ENCODE measurements at regions not wholly inside any gene's neighbourhood (a gene's known extent, or its start where the extent isn't known, plus 50 kb on each side); places are given as distances from the start of the nearest gene placed in this dataset.

DNA sequence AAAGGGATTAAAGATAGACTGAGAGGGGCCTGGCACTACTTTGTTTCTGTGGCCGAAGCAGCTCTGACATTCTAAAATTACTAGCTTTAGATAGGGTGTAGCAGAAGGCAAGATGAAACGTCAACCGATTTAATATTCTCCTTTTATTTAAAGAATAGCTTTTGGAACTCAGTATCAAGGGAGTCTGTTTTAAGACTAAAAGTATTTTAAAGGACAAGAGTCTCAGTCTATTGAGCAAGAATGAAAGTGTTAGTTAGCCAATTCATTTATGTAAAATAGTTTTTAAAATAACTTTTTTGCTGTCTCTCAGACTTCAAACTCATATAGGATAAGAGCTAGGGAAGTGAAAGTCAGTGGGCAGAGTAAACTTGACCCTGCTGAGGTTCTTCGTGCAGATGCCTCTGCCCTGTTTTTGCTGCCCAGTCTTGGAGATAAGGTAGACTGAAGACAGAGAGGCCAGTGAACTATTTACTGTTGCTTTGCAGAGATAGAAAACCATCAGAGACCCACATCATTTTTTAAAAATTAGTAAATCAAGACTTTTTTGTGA is 1090.9 kb downstream of the ROBO2 start:
- Histone ChIP-seq H3K4me3 (replicated peaks in 1 of 3; ENCODE audit: insufficient read depth in 1 of 3, low read depth in 1 of 3, low read length in 3 of 3) (no peak overlapping the region), H3K9ac (replicated peaks; ENCODE audit: extremely low read depth, insufficient read depth, low read length) (no peak overlapping the region), H3K36me3 (ENCODE audit: control insufficient read depth in 2 of 2, extremely low read depth in 1 of 2, insufficient read depth in 2 of 2, low read length in 2 of 2) (no peaks in the 10 kb centered on the region), H3K9me3 (replicated peaks; ENCODE audit: control insufficient read depth, insufficient read depth, low read length) (no peaks in the 10 kb centered on the region), H3K27ac (ENCODE audit: insufficient read depth, low read depth, low read length) (no peak overlapping the region), H4K20me1 (replicated peaks; ENCODE audit: control insufficient read depth, extremely low read depth, insufficient read depth, low read length) (no peaks in the 10 kb centered on the region), H2AFZ (ENCODE audit: low read depth, low read length) (no peak overlapping the region), H3K9me1 (replicated peaks; ENCODE audit: control insufficient read depth, extremely low read depth, insufficient read depth, low read length) (no peaks in the 10 kb centered on the region), H3K4me1 (ENCODE audit: control insufficient read depth, extremely low read depth, insufficient read depth, low read length) (no peaks in the 10 kb centered on the region), H3K27me3 (ENCODE audit: control insufficient read depth in 2 of 2, insufficient read depth in 2 of 2, low read length in 2 of 2) (no peaks in the 10 kb centered on the region), H3K79me2 (ENCODE audit: control insufficient read depth, insufficient read depth, low read length) (no peaks in the 10 kb centered on the region), H3K4me2 (ENCODE audit: insufficient read depth, low read length) (no peak overlapping the region)
- POLR2A ChIA-PET = no interaction called here
- FAIRE-seq (no peak), DNase-seq (ENCODE audit: low read depth, low spot score) (no peak)
- CTCF ChIA-PET = no interaction called here
- TF ChIP-seq POLR2AphosphoS5 (IDR thresholded peaks at IDR 0.05; ENCODE audit: insufficient read depth, low read depth, low read length) = no peak
- no peak for TF ChIP-seq GATA2 (IDR thresholded peaks at IDR 0.05; ENCODE audit: insufficient read depth, insufficient read length, low read depth, low read length)
- TF ChIP-seq, protein P1, sequence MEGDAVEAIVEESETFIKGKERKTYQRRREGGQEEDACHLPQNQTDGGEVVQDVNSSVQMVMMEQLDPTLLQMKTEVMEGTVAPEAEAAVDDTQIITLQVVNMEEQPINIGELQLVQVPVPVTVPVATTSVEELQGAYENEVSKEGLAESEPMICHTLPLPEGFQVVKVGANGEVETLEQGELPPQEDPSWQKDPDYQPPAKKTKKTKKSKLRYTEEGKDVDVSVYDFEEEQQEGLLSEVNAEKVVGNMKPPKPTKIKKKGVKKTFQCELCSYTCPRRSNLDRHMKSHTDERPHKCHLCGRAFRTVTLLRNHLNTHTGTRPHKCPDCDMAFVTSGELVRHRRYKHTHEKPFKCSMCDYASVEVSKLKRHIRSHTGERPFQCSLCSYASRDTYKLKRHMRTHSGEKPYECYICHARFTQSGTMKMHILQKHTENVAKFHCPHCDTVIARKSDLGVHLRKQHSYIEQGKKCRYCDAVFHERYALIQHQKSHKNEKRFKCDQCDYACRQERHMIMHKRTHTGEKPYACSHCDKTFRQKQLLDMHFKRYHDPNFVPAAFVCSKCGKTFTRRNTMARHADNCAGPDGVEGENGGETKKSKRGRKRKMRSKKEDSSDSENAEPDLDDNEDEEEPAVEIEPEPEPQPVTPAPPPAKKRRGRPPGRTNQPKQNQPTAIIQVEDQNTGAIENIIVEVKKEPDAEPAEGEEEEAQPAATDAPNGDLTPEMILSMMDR (IDR thresholded peaks at IDR 0.05; ENCODE audit: extremely low read depth in 1 of 2, insufficient read depth in 1 of 2, low read depth in 1 of 2, low read length in 2 of 2) = no peak
- TF ChIP-seq JUN (IDR thresholded peaks at IDR 0.05; ENCODE audit: borderline replicate concordance, insufficient read depth, insufficient read length, low read depth) = no peak
- TF ChIP-seq MYC (IDR thresholded peaks at IDR 0.05; ENCODE audit: low read depth, low read length) = no peak
- no peak for TF ChIP-seq EZH2 (IDR thresholded peaks at IDR 0.05; ENCODE audit: borderline replicate concordance, low read depth, low read length, severe bottlenecking)
- TF ChIP-seq, protein P2, sequence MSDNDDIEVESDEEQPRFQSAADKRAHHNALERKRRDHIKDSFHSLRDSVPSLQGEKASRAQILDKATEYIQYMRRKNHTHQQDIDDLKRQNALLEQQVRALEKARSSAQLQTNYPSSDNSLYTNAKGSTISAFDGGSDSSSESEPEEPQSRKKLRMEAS (IDR thresholded peaks at IDR 0.05; ENCODE audit: insufficient read depth, insufficient read length) = no peak
- TF ChIP-seq FOS (IDR thresholded peaks at IDR 0.05; ENCODE audit: borderline replicate concordance, insufficient read depth, low read length) = no peak
- TF ChIP-seq POLR2A (IDR thresholded peaks at IDR 0.05; ENCODE audit: low read depth, low read length) = no peak
- intact Hi-C loops (cut with micrococcal nuclease) (no loop called here), dilution Hi-C loops (cut with MboI; ENCODE audit: extremely low pct_ligation_motif_present, low sequenced_read_pairs) (no loop called here)
- BruUV-seq (replicated peaks) = no TSS peak

Measured in endothelial cell of umbilical vein (primary cell).